ENCODE measurements at regions not wholly inside any gene's neighbourhood (a gene's known extent, or its start where the extent isn't known, plus 50 kb on each side); places are given as distances from the start of the nearest gene placed in this dataset.

- DNase-seq = no peak
These were observed 175.8 kb upstream of the GAS1 start for GRCh38 chr9:87122947-87123685.

GRCh38 chr9:87123830-87124229 is 176.5 kb upstream of the GAS1 start:
- DNase-seq = no peak

- DNase-seq = no peak
These were observed 178.5 kb upstream of the GAS1 start for GRCh38 chr9:87125819-87126218.

- DNase-seq = no peak
These were observed 180.2 kb upstream of the GAS1 start for GRCh38 chr9:87127543-87127942.

GRCh38 chr9:87127978-87128614 is 180.8 kb upstream of the GAS1 start:
- no peak for DNase-seq

- DNase-seq = no peak
These were observed 181.7 kb upstream of the GAS1 start for GRCh38 chr9:87128844-87129493.

- DNase-seq = no peak
These were observed 187.8 kb upstream of the GAS1 start for GRCh38 chr9:87135074-87135473.

GRCh38 chr9:87137718-87138117 is 190.4 kb upstream of the GAS1 start:
- no peak for DNase-seq

- no peak for DNase-seq
These were observed 191.1 kb upstream of the GAS1 start for GRCh38 chr9:87138128-87139040.

GRCh38 chr9:87139099-87139730 is 191.9 kb upstream of the GAS1 start:
- no peak for DNase-seq

- no peak for DNase-seq
These were observed 192.8 kb upstream of the GAS1 start for GRCh38 chr9:87140142-87140541.

GRCh38 chr9:87140605-87141109 is 193.4 kb upstream of the GAS1 start:
- DNase-seq = no peak

GRCh38 chr9:87141124-87141523 is 193.8 kb upstream of the GAS1 start:
- no peak for DNase-seq

GRCh38 chr9:87146933-87147332 is 199.6 kb upstream of the GAS1 start:
- DNase-seq = no peak

GRCh38 chr9:87147839-87148238 is 200.5 kb upstream of the GAS1 start:
- no peak for DNase-seq

GRCh38 chr9:87148331-87149104 is 201.2 kb upstream of the GAS1 start:
- no peak for DNase-seq

GRCh38 chr9:87149799-87150198 is 202.5 kb upstream of the GAS1 start:
- no peak for DNase-seq

GRCh38 chr9:87152256-87152655 is 204.9 kb upstream of the GAS1 start:
- no peak for DNase-seq

GRCh38 chr9:87156247-87156646 is 208.9 kb upstream of the GAS1 start:
- DNase-seq = no peak

- no peak for DNase-seq
These were observed 210.2 kb upstream of the GAS1 start for GRCh38 chr9:87157366-87158031.

- no peak for DNase-seq
These were observed 211.5 kb upstream of the GAS1 start for GRCh38 chr9:87158765-87159164.

Data from CD4-positive, alpha-beta T cell treated with Interleukin-17A for 1 hour (primary cell).